Fibroblast of lung (primary cell): ENCODE measurements at regions not wholly inside any gene's neighbourhood (a gene's known extent, or its start where the extent isn't known, plus 50 kb on each side); places are given as distances from the start of the nearest gene placed in this dataset.

Source experiments
- DNase-seq, 2 donors: peaks; one replicate each; pipeline versions ENCODE4 v3.0.0 to v3.0.0-alpha.2; 2010; ENCODE audit warnings: low read depth in 2 of 2
- H2AFZ ChIP-seq: 2 replicates; pipeline ENCODE4 v1.5.1; 2012; ENCODE audit warnings: low read length, control low read depth, inconsistent platforms
- H3K27ac ChIP-seq: 2 replicates; pipeline ENCODE4 v1.5.1; 2011; ENCODE audit warnings: low read length, control low read depth; ENCODE audit not compliant: insufficient read depth
- H3K27me3 ChIP-seq: 2 replicates; pipeline ENCODE4 v1.5.1; 2011; ENCODE audit warnings: mild to moderate bottlenecking, low read length; ENCODE audit not compliant: control insufficient read depth, insufficient read depth
- H3K36me3 ChIP-seq: 2 replicates; pipeline ENCODE4 v1.5.1; 2011; ENCODE audit warnings: low read length; ENCODE audit not compliant: control insufficient read depth, insufficient read depth
- H3K4me1 ChIP-seq: 2 replicates; pipeline ENCODE4 v1.5.1; 2011; ENCODE audit warnings: low read length; ENCODE audit not compliant: control insufficient read depth, insufficient read depth; ENCODE audit errors: extremely low read depth
- H3K4me2 ChIP-seq: 2 replicates; pipeline ENCODE4 v1.5.1; 2011; ENCODE audit warnings: low read length, control low read depth; ENCODE audit not compliant: insufficient read depth; ENCODE audit errors: extremely low read depth
- H3K4me3 ChIP-seq, 4 experiments: fragments of 200-600 bp in 1 of 4; sonication (generic) in 1 of 4; replicated peaks in 1 of 4; 2 replicates each; pipeline ENCODE4 v1.5.1; 2011 to 2016; ENCODE audit warnings: low read length in 4 of 4, low read depth in 3 of 4, mild to moderate bottlenecking in 3 of 4, control low read depth in 2 of 4, inconsistent platforms in 1 of 4, mixed read lengths in 1 of 4; ENCODE audit not compliant: insufficient read depth in 1 of 4; ENCODE audit errors: control extremely low read depth in 1 of 4
- H3K79me2 ChIP-seq: 2 replicates; pipeline ENCODE4 v1.5.1; 2012; ENCODE audit warnings: mild to moderate bottlenecking, low read length, inconsistent platforms; ENCODE audit not compliant: control insufficient read depth, insufficient read depth
- H3K9ac ChIP-seq: 2 replicates; pipeline ENCODE4 v1.5.1; 2011; ENCODE audit warnings: mild to moderate bottlenecking, low read length, control low read depth; ENCODE audit not compliant: insufficient read depth
- H3K9me3 ChIP-seq: 2 replicates; pipeline ENCODE4 v1.5.1; 2012; ENCODE audit warnings: low read depth, low read length; ENCODE audit not compliant: control insufficient read depth, insufficient read depth
- H4K20me1 ChIP-seq: 2 replicates; pipeline ENCODE4 v1.5.1; 2011; ENCODE audit warnings: low read length; ENCODE audit not compliant: control insufficient read depth, insufficient read depth; ENCODE audit errors: extremely low read depth
- EZH2 ChIP-seq: IDR thresholded peaks from 2 replicates; pipeline ENCODE4 v1.5.1; 2012; ENCODE audit warnings: low read length, control low read depth, mild to moderate bottlenecking; ENCODE audit errors: missing control alignments
- TF ChIP-seq, protein P1 (sequence below), 2 donors: IDR thresholded peaks in 1 of 2; conservative IDR thresholded peaks in 1 of 2; 1 replicate in 1 of 2; 2 replicates in 1 of 2; pipeline ENCODE4 v1.5.1; 2011 to 2012; ENCODE audit warnings: low read length in 2 of 2, control low read depth in 1 of 2, inconsistent platforms in 1 of 2, low read depth in 1 of 2, mild to moderate bottlenecking in 1 of 2

DNA sequence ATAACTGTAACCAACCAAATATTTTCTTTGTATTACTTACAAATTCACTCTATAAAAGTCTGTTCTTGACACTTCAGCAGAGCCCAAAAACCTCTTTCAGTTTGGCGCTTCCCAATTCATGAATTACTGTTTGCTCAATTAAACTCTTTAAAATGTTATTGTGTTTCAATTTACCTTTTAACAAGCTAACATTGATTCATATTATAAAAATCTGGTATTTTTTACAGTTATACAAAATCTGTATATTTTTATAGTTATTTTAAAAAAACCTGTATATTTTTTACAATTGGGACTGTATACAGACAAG lies 75.3 kb upstream of the E2F3 start:
- H3K27me3 ChIP-seq: no peaks in the 10 kb centered on the region
- no peak overlapping the region for H3K4me3 ChIP-seq
- no peaks in the 10 kb centered on the region for H4K20me1 ChIP-seq
- H2AFZ ChIP-seq: no peak overlapping the region
- no peaks in the 10 kb centered on the region for H3K9me3 ChIP-seq
- no peaks in the 10 kb centered on the region for H3K36me3 ChIP-seq
- no peak for DNase-seq
- no peak overlapping the region for H3K27ac ChIP-seq
- no peak overlapping the region for H3K4me2 ChIP-seq
- H3K4me1 ChIP-seq: no peaks in the 10 kb centered on the region
- TF ChIP-seq, protein P1, sequence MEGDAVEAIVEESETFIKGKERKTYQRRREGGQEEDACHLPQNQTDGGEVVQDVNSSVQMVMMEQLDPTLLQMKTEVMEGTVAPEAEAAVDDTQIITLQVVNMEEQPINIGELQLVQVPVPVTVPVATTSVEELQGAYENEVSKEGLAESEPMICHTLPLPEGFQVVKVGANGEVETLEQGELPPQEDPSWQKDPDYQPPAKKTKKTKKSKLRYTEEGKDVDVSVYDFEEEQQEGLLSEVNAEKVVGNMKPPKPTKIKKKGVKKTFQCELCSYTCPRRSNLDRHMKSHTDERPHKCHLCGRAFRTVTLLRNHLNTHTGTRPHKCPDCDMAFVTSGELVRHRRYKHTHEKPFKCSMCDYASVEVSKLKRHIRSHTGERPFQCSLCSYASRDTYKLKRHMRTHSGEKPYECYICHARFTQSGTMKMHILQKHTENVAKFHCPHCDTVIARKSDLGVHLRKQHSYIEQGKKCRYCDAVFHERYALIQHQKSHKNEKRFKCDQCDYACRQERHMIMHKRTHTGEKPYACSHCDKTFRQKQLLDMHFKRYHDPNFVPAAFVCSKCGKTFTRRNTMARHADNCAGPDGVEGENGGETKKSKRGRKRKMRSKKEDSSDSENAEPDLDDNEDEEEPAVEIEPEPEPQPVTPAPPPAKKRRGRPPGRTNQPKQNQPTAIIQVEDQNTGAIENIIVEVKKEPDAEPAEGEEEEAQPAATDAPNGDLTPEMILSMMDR (conservative IDR thresholded peaks at IDR 0.05 in 1 of 2, IDR thresholded peaks at IDR 0.05 in 1 of 2; ENCODE audit: low read depth in 1 of 2, low read length in 2 of 2): no peak
- TF ChIP-seq EZH2: no peak
- no peak overlapping the region for H3K9ac ChIP-seq
- no peaks in the 10 kb centered on the region for H3K79me2 ChIP-seq

DNA sequence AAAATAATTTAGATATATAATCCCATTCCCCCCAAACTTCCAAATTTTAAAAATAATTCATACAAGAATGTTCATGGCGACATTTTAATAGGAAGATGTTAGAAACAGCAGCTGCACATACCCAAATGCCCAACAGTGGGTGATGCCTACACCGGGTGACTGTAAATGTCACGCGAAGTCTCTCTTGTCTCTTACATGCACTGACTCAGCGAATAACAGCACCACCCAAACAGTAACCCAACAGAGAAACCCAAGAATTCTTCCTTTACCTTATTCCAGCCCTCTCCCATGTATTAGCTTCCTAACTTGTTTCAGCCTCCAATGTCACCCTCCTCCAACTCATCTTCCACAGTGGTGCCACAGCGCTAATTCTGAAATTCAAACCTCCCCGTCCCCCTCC lies 74.5 kb upstream of the E2F3 start:
- no peak overlapping the region for H3K4me2 ChIP-seq
- no peak overlapping the region for H3K9ac ChIP-seq
- DNase-seq: no peak
- H3K27me3 ChIP-seq: no peaks in the 10 kb centered on the region
- TF ChIP-seq, protein P1 (conservative IDR thresholded peaks at IDR 0.05 in 1 of 2, IDR thresholded peaks at IDR 0.05 in 1 of 2; ENCODE audit: low read depth in 1 of 2, low read length in 2 of 2): no peak
- TF ChIP-seq EZH2: no peak
- H2AFZ ChIP-seq: no peak overlapping the region
- H3K36me3 ChIP-seq: no peaks in the 10 kb centered on the region
- H4K20me1 ChIP-seq: no peaks in the 10 kb centered on the region
- no peak overlapping the region for H3K4me3 ChIP-seq
- no peak overlapping the region for H3K27ac ChIP-seq
- H3K9me3 ChIP-seq: no peaks in the 10 kb centered on the region
- no peaks in the 10 kb centered on the region for H3K79me2 ChIP-seq
- no peaks in the 10 kb centered on the region for H3K4me1 ChIP-seq

DNA sequence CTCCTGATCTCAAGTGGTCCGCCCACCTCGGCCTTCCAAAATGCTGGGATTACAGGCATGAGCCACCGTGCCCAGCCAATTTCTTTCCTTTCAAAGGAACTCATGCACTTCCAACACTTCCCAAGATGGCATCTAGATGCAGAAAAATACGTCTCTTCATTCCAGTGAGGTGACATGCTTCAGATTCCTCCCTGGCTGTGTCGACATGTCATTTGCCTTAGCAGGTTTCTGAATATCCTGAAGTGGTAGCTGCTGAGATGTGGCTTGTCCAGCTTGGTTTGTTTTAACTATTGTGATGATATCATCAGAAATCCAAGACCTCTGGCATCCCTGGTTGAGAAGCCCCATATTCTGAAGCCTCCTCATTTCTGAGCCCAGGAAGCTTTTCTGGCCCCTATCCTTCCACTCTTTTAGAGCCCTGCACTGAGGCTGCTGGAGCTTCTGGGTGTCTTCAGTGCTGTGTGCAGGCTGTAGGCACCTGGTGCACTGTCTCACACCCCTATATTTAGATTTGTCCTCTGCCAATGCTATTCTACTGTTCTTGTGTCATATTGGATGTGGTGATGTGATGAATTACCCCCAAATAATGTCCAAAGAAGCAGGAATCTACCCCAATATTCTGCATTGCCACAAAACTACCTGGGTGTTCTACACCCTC lies 73.3 kb upstream of the E2F3 start:
- no peak overlapping the region for H3K4me2 ChIP-seq
- H4K20me1 ChIP-seq: no peaks in the 10 kb centered on the region
- no peaks in the 10 kb centered on the region for H3K9me3 ChIP-seq
- no peak for DNase-seq
- H3K9ac ChIP-seq: no peak overlapping the region
- H3K27me3 ChIP-seq: no peaks in the 10 kb centered on the region
- no peak overlapping the region for H3K27ac ChIP-seq
- TF ChIP-seq EZH2: no peak
- H2AFZ ChIP-seq: no peak overlapping the region
- H3K79me2 ChIP-seq: no peaks in the 10 kb centered on the region
- no peaks in the 10 kb centered on the region for H3K36me3 ChIP-seq
- H3K4me3 ChIP-seq: no peak overlapping the region
- no peaks in the 10 kb centered on the region for H3K4me1 ChIP-seq
